GM18858 (cell line): ENCODE measurements at regions not wholly inside any gene's neighbourhood (a gene's known extent, or its start where the extent isn't known, plus 50 kb on each side); places are given as distances from the start of the nearest gene placed in this dataset.

Experiments
- ATAC-seq: cut with Tn5 transposase; IDR thresholded peaks from one replicate; pipeline ENCODE4 v1.9.1; 2021; ENCODE audit not compliant: unreplicated experiment

GRCh38 chr17:69716556-69716955, 302.1 kb downstream of the MAP2K6 start:
- ATAC-seq, result no peak

- no peak for ATAC-seq
Observed at GRCh38 chr17:69717214-69717613, 302.7 kb downstream of the MAP2K6 start.

DNA sequence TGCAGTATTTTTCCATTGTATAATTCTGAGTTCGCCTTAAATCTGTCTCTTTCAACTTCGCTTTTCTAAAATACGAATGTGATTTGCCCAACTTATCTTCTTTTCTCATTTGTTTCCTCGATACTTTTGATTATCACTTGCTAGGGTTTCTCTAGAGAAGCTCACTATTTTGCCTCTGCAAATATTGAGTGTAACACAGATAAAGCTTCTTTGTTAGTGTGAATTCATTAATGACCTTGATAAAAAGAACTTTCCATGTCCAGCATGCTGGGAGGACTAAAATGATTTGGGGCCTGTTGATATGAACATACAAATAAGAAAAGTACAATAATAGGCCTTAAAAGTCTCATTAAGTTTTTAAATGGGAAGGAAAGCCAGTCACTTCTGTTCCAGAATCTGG, 303.3 kb downstream of the MAP2K6 start:
- no peak for ATAC-seq

DNA sequence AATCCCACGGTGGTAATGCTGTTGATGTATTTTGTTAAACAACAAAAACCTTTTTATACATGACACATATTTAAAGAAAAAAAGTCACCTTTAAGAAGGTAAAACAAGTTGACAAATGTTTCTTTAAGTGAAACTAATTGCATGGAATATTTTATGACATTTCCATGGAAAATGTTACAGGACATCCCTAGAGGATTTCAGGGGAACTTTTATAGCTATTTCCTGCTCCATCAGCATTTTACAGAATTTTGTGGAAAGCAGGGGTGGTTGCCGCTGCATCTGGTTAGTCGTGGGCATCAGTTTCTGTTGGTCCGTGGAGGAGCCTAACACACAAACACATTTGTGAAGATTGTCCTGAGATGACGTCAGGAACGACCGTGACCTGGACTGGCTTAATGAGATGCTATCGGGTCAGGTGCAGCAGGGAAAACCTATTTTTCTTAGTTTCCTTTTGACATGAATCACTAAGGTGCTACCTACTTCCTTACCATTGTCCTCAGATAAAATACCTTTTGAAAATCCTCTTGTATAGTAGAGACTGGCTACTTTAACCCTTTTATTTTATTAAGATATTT, 305.1 kb downstream of the MAP2K6 start:
- no peak for ATAC-seq

- no peak for ATAC-seq
Observed at GRCh38 chr17:69722518-69722917, 308.0 kb downstream of the MAP2K6 start.

- ATAC-seq, result no peak
Observed at GRCh38 chr17:69723316-69723715, 308.8 kb downstream of the MAP2K6 start.

DNA sequence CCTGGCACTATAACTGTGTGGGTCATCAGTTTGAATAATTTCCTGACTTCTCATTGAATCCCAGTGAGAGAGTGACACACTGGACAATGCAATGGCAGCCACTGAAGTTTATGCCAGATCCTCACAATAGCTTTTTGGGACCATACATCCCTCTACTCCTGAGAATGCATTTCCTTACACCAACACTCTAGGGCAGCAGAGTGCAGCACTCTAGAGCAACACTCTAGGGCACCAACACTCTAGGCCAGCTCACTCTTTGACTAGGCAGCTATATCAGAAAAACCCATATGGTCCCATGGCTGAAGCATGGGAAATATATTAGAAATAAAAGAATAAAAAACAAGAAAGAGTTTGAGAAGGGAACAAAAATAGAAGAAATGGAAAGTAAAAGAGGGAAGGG, 309.2 kb downstream of the MAP2K6 start:
- no peak for ATAC-seq

- no peak for ATAC-seq
Observed at GRCh38 chr17:69724238-69724637, 309.7 kb downstream of the MAP2K6 start.

- no peak for ATAC-seq
Observed at GRCh38 chr17:69725146-69725545, 310.6 kb downstream of the MAP2K6 start.

DNA sequence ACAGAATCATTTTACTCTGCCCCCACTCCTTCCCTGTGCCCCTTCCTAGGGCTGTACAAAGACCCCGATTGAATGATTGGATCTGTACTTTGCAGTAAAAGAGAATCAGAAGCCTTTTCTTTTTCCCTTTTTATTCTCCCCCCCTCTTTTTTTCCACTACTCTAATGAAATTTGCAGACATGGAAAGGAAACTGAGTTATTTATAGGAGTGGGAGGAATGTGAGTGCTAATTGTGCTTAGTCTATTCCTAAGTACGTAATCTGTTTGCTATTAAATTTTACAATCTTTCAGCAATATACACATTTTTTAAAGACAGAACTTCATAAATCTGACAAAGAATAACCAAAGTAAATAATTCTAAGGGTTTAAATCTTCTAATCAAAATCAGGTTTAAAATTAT, 314.3 kb downstream of the MAP2K6 start:
- ATAC-seq, result no peak

DNA sequence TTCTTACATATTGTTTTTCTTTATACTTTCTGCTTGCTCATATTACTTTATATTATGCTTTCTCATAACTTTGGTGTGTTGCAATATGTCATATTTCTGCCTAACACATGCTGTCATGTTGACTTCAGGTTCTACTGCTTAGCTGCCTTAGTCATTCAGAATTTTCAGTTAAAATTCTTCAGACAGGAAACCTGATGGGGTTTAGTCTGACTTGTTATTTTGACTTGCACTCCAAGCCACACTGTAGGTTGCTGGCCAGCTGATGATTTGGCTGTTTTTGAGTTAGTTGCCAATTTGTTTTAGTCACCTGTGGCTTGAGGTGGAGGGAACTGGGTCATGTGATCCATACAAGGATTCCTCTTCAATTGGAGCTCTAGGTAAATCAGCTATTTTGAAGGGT, 315.4 kb downstream of the MAP2K6 start:
- ATAC-seq, result no peak

GRCh38 chr17:69732272-69732918, 317.9 kb downstream of the MAP2K6 start:
- ATAC-seq, result no peak

- no peak for ATAC-seq
Observed at GRCh38 chr17:69733171-69734012, 318.9 kb downstream of the MAP2K6 start.

- ATAC-seq, result no peak
Observed at GRCh38 chr17:69734656-69735055, 320.2 kb downstream of the MAP2K6 start.

DNA sequence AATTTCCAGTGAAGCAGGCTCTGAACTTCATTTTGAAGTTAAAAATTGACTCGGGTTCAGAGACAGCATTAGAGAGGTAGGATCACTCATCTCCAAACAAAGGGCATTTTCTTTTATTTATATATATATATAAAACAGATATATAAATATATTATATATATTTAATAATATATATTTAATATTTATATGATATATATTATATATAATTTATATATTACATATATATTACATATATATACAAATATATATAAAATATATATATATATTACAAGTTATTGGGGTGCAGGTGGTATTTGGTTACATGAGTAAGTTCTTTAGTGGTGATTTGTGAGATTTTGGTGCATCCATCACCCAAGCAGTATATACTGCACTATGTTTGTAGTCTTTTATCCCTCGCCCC, 320.8 kb downstream of the MAP2K6 start:
- ATAC-seq, result no peak

GRCh38 chr17:69743091-69743490, 328.6 kb downstream of the MAP2K6 start:
- no peak for ATAC-seq

GRCh38 chr17:69744512-69745070, 330.1 kb downstream of the MAP2K6 start:
- no peak for ATAC-seq

DNA sequence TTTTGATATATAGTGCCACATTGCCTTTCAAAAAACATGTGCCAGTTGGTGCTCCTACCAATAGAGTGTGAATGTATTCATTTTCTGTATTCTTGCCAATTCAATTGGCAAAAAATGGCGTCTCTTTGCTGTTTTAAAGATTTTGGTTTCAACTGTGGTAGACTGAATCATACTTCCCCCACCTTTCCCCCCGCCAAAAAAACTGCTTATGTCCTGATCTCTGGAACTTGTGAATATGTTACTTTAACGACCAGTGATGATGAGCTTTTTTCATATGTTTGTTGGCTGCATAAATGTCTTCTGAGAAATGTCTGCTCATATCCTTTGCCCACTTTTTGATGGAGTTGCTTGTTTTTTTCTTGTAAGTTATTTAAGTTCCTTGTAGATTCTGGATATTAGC, 325.1 kb upstream of the KCNJ16 start:
- no peak for ATAC-seq

GRCh38 chr17:69757688-69758430, 317.2 kb upstream of the KCNJ16 start:
- ATAC-seq, result no peak

- ATAC-seq, result no peak
Observed at GRCh38 chr17:69760562-69760961, 314.5 kb upstream of the KCNJ16 start.

GRCh38 chr17:69761011-69761410, 314.0 kb upstream of the KCNJ16 start:
- ATAC-seq, result no peak
